ENCODE measurements at regions not wholly inside any gene's neighbourhood (a gene's known extent, or its start where the extent isn't known, plus 50 kb on each side); places are given as distances from the start of the nearest gene placed in this dataset.

GRCh38 chr20:52622081-52622480 is 350.1 kb upstream of the TSHZ2 start:
- TF ChIP-seq NFE2L2 (IDR thresholded peaks at IDR 0.05; ENCODE audit: low read length) = no peak
- TF ChIP-seq ZSCAN12 (CRISPR knock-in tag; IDR thresholded peaks at IDR 0.05) = no peak
- TF ChIP-seq FOXJ3 (CRISPR knock-in tag; IDR thresholded peaks at IDR 0.05; ENCODE audit: borderline replicate concordance) = no peak
- TF ChIP-seq ZBTB2 (CRISPR knock-in tag; IDR thresholded peaks at IDR 0.05; ENCODE audit: low read depth) = no peak
- no peak for TF ChIP-seq TP53 (CRISPR knock-in tag; conservative IDR thresholded peaks at IDR 0.05)
- TF ChIP-seq ZNF761 (CRISPR knock-in tag; conservative IDR thresholded peaks at IDR 0.05) = no peak
